NT2/D1 (cell line): ENCODE measurements at regions not wholly inside any gene's neighbourhood (a gene's known extent, or its start where the extent isn't known, plus 50 kb on each side); places are given as distances from the start of the nearest gene placed in this dataset.

ENCODE experiments used
- SUZ12 ChIP-seq: IDR thresholded peaks from 2 replicates; pipeline ENCODE4 v1.6.1; 2011; ENCODE audit not compliant: insufficient read length, insufficient read depth; ENCODE audit errors: extremely low read depth
- YY1 ChIP-seq: IDR thresholded peaks from 2 replicates; pipeline ENCODE4 v1.6.1; 2011; ENCODE audit not compliant: insufficient read length, insufficient read depth
- ZNF274 ChIP-seq: IDR thresholded peaks from 2 replicates; pipeline ENCODE4 v1.6.1; 2011; ENCODE audit warnings: mild to moderate bottlenecking, low read depth, low read length

- TF ChIP-seq ZNF274 = no peak
- no peak for TF ChIP-seq YY1
- TF ChIP-seq SUZ12 = no peak
Observed at GRCh38 chr7:118870187-118870586, 645.7 kb downstream of the ANKRD7 start.
